Suprapubic skin (tissue), 4 donors: ENCODE measurements at regions not wholly inside any gene's neighbourhood (a gene's known extent, or its start where the extent isn't known, plus 50 kb on each side); places are given as distances from the start of the nearest gene placed in this dataset.

Source experiments
- CTCF ChIP-seq, 2 donors: fragments of 200-600 bp in 1 of 2; fragments of 450-650 bp in 1 of 2; sonication (generic) in 1 of 2; IDR thresholded peaks; one replicate each; pipeline ENCODE4 v1.5.1; 2016 to 2019; ENCODE audit warnings: antibody characterized with exemption in 2 of 2, mild to moderate bottlenecking in 1 of 2, moderate library complexity in 1 of 2
- POLR2A ChIP-seq, 2 donors: fragments of 450-650 bp; IDR thresholded peaks; one replicate each; pipeline ENCODE4 v1.6.1; 2017; ENCODE audit warnings: antibody characterized with exemption in 2 of 2, mild to moderate bottlenecking in 2 of 2, moderate library complexity in 2 of 2
- POLR2AphosphoS5 ChIP-seq, 3 donors: sonication (generic); formaldehyde crosslinking; IDR thresholded peaks; one replicate each; pipeline ENCODE4 v1.6.1; 2017; ENCODE audit warnings: antibody characterized with exemption in 3 of 3

DNA sequence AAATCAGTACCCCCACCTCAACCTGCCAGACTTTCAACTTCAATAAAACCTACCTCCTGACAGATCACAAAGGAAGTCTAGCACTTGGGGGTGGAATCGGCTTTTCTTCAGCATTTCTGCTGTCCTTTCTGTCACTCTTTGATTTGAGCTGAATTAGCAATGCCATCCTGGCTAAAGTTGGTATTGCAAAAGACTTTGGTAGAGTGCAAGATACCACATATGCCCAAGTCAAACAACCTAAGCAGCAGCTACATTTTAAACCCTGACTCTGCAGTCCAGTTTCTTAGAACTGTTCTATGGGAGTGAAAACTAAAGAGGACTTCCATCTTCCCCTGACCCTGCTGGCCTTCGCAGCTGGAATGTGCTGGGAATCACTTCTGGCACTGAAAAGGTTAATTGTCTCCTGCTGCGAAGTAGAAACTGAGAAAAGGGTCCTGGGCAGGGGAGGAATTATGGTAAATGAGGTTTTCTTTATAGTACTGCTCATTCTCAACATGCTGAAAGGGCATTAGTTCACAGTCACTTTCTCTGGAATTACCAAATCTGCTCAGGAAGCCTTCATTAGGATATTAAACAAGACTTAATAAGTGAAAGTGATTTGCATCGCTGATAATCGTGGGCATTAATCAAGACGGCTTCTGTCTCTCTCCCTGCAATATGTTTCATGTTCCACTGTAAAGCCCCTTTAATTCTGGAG lies 126.2 kb upstream of the SMYD2 start:
- TF ChIP-seq CTCF (IDR thresholded peaks at IDR 0.05) (no peak), POLR2A (IDR thresholded peaks at IDR 0.05) (no peak), POLR2AphosphoS5 (IDR thresholded peaks at IDR 0.05) (no peak)
